WI38 (cell line): ENCODE measurements at regions not wholly inside any gene's neighbourhood (a gene's known extent, or its start where the extent isn't known, plus 50 kb on each side); places are given as distances from the start of the nearest gene placed in this dataset.
"Not testable (repeated sequence)": the region's sequence is repeated elsewhere in the genome, so short reads cannot be mapped to it uniquely, and the experiment has no call there.

Experiments
- H3K4me3 ChIP-seq: 2 replicates; pipeline ENCODE4 v1.5.1; 2011; ENCODE audit warnings: low read depth, mild to moderate bottlenecking, control low read depth, low read length
- TF ChIP-seq, protein P1 (sequence below): IDR thresholded peaks from 2 replicates; pipeline ENCODE4 v1.5.1; 2012; ENCODE audit warnings: low read depth, mild to moderate bottlenecking, control low read depth, low read length

GRCh38 chr16:85285681-85286065 lies 173.4 kb upstream of the CIBAR2 start:
- no peak overlapping the region for H3K4me3 ChIP-seq

DNA sequence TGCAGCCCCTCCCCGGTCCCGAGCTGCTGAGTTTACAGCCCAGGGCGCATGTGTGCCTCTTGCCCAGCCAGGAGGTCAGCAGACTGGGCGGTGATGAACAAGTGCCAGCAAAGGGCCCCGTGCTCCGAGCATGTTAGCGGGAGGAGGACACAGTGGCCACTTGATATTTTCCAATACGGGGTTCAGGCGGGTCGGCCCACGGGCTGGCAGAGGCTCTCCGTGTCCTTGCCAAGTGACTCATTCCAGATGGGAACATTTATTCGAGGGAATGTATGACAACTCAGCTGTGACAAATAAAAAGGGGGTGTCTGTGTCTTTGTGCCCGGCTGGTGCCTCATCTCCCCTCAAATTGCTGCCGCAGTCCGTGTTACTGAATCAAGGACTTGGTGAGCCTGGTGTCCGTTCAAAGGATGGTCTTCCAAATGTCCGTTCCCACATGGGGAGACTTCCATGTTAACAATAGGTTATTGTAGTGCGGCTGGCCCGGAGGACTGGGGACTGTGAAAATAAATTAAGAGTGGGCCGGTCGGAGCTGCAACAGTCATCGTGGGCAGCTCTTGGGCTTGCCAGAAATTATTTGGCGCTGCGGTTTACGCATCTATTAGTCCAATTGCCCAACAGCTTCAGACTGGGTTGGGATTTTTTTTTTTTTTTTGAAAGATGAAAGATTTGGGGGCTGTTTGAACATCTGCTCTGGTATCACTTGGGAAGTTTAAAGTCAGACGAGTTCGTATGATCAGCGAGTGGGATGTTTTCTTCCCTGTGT lies 174.0 kb upstream of the CIBAR2 start:
- H3K4me3 ChIP-seq, result 0 out of 2 replicates have a peak overlapping the region, but pooled peaks have one; percentile 30
- TF ChIP-seq, protein P1, sequence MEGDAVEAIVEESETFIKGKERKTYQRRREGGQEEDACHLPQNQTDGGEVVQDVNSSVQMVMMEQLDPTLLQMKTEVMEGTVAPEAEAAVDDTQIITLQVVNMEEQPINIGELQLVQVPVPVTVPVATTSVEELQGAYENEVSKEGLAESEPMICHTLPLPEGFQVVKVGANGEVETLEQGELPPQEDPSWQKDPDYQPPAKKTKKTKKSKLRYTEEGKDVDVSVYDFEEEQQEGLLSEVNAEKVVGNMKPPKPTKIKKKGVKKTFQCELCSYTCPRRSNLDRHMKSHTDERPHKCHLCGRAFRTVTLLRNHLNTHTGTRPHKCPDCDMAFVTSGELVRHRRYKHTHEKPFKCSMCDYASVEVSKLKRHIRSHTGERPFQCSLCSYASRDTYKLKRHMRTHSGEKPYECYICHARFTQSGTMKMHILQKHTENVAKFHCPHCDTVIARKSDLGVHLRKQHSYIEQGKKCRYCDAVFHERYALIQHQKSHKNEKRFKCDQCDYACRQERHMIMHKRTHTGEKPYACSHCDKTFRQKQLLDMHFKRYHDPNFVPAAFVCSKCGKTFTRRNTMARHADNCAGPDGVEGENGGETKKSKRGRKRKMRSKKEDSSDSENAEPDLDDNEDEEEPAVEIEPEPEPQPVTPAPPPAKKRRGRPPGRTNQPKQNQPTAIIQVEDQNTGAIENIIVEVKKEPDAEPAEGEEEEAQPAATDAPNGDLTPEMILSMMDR, result no peak

More at GRCh38 chr16:85285681-85286065, 173.4 kb upstream of the CIBAR2 start:
- TF ChIP-seq, protein P1, result no peak

GRCh38 chr16:85286951-85287814 lies 174.9 kb upstream of the CIBAR2 start:
- TF ChIP-seq, protein P1, result no peak
- H3K4me3 ChIP-seq, result 0 out of 2 replicates have a peak overlapping the region, but pooled peaks have one; percentile 30

- not testable (repeated sequence) for H3K4me3 ChIP-seq
Measured at GRCh38 chr16:85287815-85288109, 175.5 kb upstream of the CIBAR2 start.

GRCh38 chr16:85288341-85288868 lies 176.1 kb upstream of the CIBAR2 start:
- TF ChIP-seq, protein P1, result no peak

DNA sequence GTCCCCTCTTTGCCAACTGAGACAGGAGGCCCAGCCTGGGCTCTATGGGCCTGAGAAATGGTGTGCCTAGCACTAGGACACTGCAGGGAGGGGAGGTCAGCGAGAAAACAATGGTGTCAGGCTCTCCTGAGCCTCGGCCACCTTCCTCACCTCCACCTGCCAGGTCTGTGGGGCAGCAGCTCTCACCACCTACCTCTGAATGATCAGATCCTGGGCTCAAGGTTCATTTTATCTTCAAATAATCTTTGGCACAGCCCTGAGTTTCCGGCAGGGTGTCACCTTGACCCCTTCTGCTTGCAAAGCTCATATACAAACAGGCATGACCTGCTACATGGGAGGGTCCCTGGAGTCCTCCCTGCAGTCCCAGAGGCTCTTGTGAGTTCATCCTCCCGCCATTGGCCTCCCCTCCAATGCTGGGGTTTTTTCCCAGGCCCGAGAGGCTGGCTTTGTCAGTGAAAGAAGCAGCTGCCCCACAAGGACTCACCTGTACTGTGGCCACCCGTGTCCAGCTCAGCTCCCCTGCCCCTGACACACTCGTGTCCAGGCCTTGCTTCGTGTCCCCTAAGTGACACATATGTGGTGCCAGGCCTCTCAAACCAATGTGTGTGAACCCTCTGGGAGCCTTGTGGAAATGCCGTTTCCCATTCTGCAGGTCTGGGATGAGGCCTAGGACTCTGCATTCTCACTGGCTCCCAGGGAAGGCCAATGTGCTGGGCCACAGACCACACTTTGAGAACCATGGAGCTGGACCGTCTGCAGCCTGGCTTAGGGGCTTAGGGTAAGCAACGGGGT lies 176.8 kb upstream of the CIBAR2 start:
- no peak overlapping the region for H3K4me3 ChIP-seq
- TF ChIP-seq, protein P1, result no peak

More at GRCh38 chr16:85288341-85288868, 176.1 kb upstream of the CIBAR2 start:
- no peak overlapping the region for H3K4me3 ChIP-seq
